ENCODE measurements at regions not wholly inside any gene's neighbourhood (a gene's known extent, or its start where the extent isn't known, plus 50 kb on each side); places are given as distances from the start of the nearest gene placed in this dataset.

DNA sequence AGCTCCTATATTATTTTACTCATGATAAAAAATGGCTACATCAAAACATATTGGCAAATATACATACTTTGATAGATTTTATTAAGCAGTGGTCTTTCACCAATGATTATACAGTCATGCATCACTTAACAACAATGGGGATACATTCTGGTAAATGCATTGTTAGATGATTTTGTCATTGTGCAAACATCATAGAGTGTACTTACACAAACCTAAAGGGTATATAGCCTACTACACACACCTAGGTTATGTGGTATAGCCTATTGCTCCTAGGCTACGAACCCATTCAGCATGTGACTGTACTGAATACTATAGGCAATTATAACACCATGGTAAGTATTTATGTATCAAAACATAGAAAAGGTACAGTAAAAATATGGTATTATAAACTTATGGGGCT, 98.9 kb upstream of the IL6 start:
- no peak for TF ChIP-seq CTCF (IDR thresholded peaks at IDR 0.05)
- Mint-ChIP-seq H3K4me1 (peaks cover 14% of the 10 kb centered on the region), H3K4me3 (no peak overlapping the region), H3K9me3 (no peaks in the 10 kb centered on the region), H3K36me3 (ENCODE audit: low read depth) (peaks cover 72% of the 10 kb centered on the region), H3K27ac (no peak overlapping the region), H3K27me3 (no peaks in the 10 kb centered on the region)
- ChIA-PET CTCF (no interaction called here), POLR2A (no interaction called here)
- DNase-seq = no peak
- intact Hi-C loops (cut with micrococcal nuclease) = no loop called here
- no peak for ATAC-seq (ENCODE audit: low read depth)

DNA sequence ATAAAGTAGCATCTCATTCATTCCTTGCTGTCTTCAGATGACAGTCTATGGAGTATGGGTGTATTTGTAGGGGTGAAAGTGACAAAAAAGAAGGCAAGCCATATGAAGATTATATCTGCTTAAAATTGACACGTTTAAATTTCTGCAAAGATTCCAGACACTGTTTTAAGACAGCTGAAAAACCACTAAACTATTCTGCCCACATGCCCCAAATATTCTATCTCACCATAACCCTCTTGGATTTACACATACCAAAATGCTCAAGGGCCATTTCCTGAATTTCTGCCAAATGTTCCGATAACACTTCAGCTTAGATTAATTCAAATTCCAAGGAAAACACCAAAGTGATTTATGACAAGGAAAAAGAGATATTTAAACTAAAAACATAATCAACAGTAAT, 99.9 kb upstream of the IL6 start:
- ATAC-seq (ENCODE audit: low read depth) (no peak), DNase-seq (no peak)
- no peak overlapping the region for H3K27ac Mint-ChIP-seq
- no peak for TF ChIP-seq CTCF (IDR thresholded peaks at IDR 0.05)
- no peak overlapping the region for H3K4me3 Mint-ChIP-seq
- H3K4me1 Mint-ChIP-seq = peaks cover 9% of the 10 kb centered on the region
- H3K27me3 Mint-ChIP-seq = no peaks in the 10 kb centered on the region
- H3K9me3 Mint-ChIP-seq = no peaks in the 10 kb centered on the region
- POLR2A ChIA-PET = no interaction called here
- H3K36me3 Mint-ChIP-seq (ENCODE audit: low read depth) = peaks cover 71% of the 10 kb centered on the region
- CTCF ChIA-PET = no interaction called here
- intact Hi-C loops (cut with micrococcal nuclease) = loop anchor here (2.0 kb wide), 1 partner anchor 14 kb away; no protein-coding TSS in a partner anchor

GRCh38 chr7:22625251-22625650, 101.7 kb upstream of the IL6 start:
- Mint-ChIP-seq H3K4me1 (peaks cover 8% of the 10 kb centered on the region), H3K27ac (no peak overlapping the region), H3K27me3 (no peaks in the 10 kb centered on the region), H3K4me3 (no peak overlapping the region), H3K9me3 (peaks cover 3% of the 10 kb centered on the region), H3K36me3 (ENCODE audit: low read depth) (peaks cover 70% of the 10 kb centered on the region)
- no peak for TF ChIP-seq CTCF (IDR thresholded peaks at IDR 0.05)
- ChIA-PET CTCF (no interaction called here), POLR2A (interaction anchor here (0.6 kb wide), 1 partner anchor 125 kb away, joined by 4 read pairs; no protein-coding TSS in a partner anchor)
- DNase-seq (no peak), ATAC-seq (ENCODE audit: low read depth) (no peak)
- intact Hi-C loops (cut with micrococcal nuclease) = no loop called here

DNA sequence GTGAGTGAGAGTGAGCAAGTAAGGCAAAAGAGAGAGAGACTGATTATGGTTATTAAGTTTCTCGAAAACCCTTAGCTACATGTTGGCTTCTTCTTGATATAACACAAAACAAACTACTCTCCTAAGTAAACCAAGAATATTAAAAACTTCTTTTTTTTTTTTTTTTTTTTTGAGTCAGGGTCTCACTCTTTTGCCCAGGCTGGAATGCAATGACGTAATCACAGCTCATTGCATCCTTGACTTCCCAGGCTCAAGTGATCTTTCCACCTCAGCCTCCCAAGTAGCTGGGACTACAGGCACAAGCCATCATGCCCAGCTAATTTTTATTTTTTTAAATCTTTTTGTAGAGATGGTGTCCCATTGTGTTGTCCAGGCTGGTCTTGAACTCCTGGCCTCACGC, 102.2 kb upstream of the IL6 start:
- intact Hi-C loops (cut with micrococcal nuclease) = no loop called here
- CTCF ChIA-PET = no interaction called here
- Mint-ChIP-seq H3K9me3 (peaks cover 3% of the 10 kb centered on the region), H3K36me3 (ENCODE audit: low read depth) (peaks cover 67% of the 10 kb centered on the region), H3K4me3 (no peak overlapping the region), H3K27ac (no peak overlapping the region), H3K27me3 (no peaks in the 10 kb centered on the region), H3K4me1 (peaks cover 8% of the 10 kb centered on the region)
- POLR2A ChIA-PET = no interaction called here
- no peak for ATAC-seq (ENCODE audit: low read depth)
- DNase-seq = no peak
- TF ChIP-seq CTCF (IDR thresholded peaks at IDR 0.05) = no peak

DNA sequence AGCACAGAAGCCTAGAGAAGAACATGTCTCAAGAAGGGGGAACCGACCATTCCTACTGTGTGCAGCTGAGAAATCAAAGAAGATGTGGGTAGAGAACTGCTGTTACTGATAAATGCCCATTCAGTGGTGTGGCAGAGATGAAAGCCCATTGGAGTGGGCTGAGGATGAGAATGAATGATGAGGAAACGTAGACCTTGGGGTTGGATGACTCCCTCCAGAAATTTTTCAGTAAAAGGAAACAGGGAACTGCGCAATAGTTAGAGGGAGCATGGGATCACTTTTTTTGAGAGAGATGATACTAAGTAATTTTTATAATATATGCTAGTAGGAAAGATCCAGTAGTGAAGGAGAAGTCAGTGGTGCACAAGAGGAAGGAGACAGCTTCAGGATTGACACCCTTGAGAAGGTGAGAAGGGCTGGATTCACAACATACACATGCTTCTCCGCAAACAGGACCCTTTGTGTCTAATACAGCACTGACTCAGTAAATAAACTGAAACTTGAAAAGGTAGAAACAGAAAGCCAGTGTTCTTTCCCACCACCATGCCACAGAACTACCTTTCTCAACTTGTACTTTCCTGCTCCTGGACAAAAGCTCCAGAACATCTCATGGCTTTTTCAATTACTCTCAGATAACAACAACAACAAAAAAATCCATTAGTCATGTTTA, 104.7 kb upstream of the IL6 start:
- intact Hi-C loops (cut with micrococcal nuclease) = no loop called here
- no peak overlapping the region for H3K27ac Mint-ChIP-seq
- ChIA-PET CTCF (no interaction called here), POLR2A (interaction anchor here (0.6 to 0.7 kb wide), 2 partner anchors 101 to 711 kb away, joined by 3 to 8 read pairs; no protein-coding TSS in a partner anchor)
- H3K4me3 Mint-ChIP-seq = no peak overlapping the region
- H3K4me1 Mint-ChIP-seq = peaks cover 14% of the 10 kb centered on the region
- no peak for DNase-seq
- peaks cover 11% of the 10 kb centered on the region for H3K9me3 Mint-ChIP-seq
- ATAC-seq (ENCODE audit: low read depth) = no peak
- TF ChIP-seq CTCF (IDR thresholded peaks at IDR 0.05) = no peak
- no peaks in the 10 kb centered on the region for H3K27me3 Mint-ChIP-seq
- peaks cover 73% of the 10 kb centered on the region for H3K36me3 Mint-ChIP-seq (ENCODE audit: low read depth)

All from activated B cell treated with CpG ODN at 0.5 μM for 24 hours (primary cell).